Mucosa of rectum (tissue), 2 donors: ENCODE measurements at regions not wholly inside any gene's neighbourhood (a gene's known extent, or its start where the extent isn't known, plus 50 kb on each side); places are given as distances from the start of the nearest gene placed in this dataset.

Experiments
- H3K27ac ChIP-seq, 2 donors: one replicate each; pipeline ENCODE4 v1.7.0; 2013; ENCODE audit warnings: inconsistent platforms in 2 of 2, low read depth in 2 of 2, low read length in 2 of 2
- H3K27me3 ChIP-seq, 2 donors: one replicate each; pipeline ENCODE4 v1.7.0; 2013; ENCODE audit warnings: low read length in 2 of 2; ENCODE audit not compliant: control insufficient read depth in 2 of 2, insufficient read depth in 2 of 2
- H3K36me3 ChIP-seq, 2 donors: one replicate each; pipeline ENCODE4 v1.7.0; 2013; ENCODE audit warnings: low read length in 2 of 2; ENCODE audit not compliant: control insufficient read depth in 2 of 2, insufficient read depth in 2 of 2
- H3K4me1 ChIP-seq, 2 donors: one replicate each; pipeline ENCODE4 v1.7.0; 2013; ENCODE audit warnings: low read length in 2 of 2, mild to moderate bottlenecking in 1 of 2; ENCODE audit not compliant: control insufficient read depth in 2 of 2, insufficient read depth in 2 of 2
- H3K4me3 ChIP-seq, 2 donors: one replicate each; pipeline ENCODE4 v1.7.0; 2013; ENCODE audit warnings: low read length in 2 of 2
- H3K9ac ChIP-seq, 2 donors: one replicate each; pipeline ENCODE4 v1.7.0; 2013; ENCODE audit warnings: low read length in 2 of 2, low read depth in 1 of 2, mild to moderate bottlenecking in 1 of 2
- H3K9me3 ChIP-seq, 2 donors: one replicate each; pipeline ENCODE4 v1.7.0; 2013; ENCODE audit warnings: low read length in 2 of 2; ENCODE audit not compliant: control insufficient read depth in 2 of 2
- donor health status: healthy.
- donor health status: Normal muscosa, but diverticular disease.

- no peaks in the 10 kb centered on the region for H3K4me1 ChIP-seq
- H3K9ac ChIP-seq = no peak overlapping the region
- no peaks in the 10 kb centered on the region for H3K27me3 ChIP-seq
- no peaks in the 10 kb centered on the region for H3K36me3 ChIP-seq
- no peaks in the 10 kb centered on the region for H3K9me3 ChIP-seq
- H3K4me3 ChIP-seq = no peak overlapping the region
- H3K27ac ChIP-seq = no peak overlapping the region
Measured at GRCh38 chr19:28501976-28502375, 711.0 kb downstream of the UQCRFS1 start.

DNA sequence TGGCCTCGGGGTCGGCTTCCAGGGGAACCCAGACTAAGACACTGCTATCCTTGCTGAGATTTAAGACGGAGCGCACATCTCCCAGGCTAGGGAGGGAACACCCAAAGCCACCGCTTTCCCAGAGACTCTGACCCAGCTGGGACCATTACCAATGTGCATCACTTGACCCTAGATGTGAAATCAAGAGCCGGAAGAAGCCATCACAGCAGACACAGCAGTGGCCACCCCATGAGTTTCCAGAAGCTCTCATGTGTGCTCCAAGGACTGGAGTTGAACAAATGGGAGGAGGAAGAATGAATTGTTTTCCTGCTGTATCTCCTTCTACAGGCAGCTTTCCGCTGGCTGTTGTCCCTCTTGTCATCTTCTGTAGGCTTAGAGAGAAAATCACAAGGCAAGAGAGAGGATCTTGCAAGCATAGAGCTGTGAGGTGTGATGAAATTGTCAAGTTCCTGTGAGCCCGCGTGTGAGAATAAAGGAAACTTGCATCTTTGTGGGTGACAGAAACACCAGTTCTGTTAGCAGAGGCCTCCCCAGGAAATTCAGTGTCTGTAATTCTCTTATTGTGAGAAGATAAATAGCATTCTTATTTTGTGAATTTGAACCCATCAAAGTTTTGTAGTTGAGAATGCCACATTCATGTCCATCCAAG lies 711.8 kb downstream of the UQCRFS1 start:
- H3K36me3 ChIP-seq = no peaks in the 10 kb centered on the region
- H3K4me1 ChIP-seq = no peaks in the 10 kb centered on the region
- H3K9ac ChIP-seq = no peak overlapping the region
- H3K27ac ChIP-seq = no peak overlapping the region
- H3K9me3 ChIP-seq = no peaks in the 10 kb centered on the region
- H3K27me3 ChIP-seq = no peaks in the 10 kb centered on the region
- no peak overlapping the region for H3K4me3 ChIP-seq

DNA sequence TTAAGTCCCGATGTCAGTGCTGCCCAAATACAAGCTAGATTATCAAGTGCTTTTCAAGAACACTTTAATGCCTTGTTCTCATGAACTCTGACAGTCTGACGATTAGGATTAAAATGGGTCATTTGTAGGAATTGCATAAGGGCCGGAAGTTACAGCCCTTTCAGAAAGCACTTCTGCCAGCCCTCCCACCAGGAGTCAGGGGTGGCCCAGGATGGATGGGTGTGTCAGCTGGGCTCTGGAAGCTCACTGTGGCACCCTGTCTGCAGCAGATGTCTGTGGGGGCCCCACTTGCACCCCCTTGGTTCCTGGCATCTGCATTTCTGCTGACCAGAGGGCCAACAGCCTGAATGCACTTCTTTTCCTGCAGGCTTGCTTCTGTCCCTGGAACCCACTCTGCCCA lies 712.7 kb downstream of the UQCRFS1 start:
- Histone ChIP-seq H3K27me3 (no peaks in the 10 kb centered on the region), H3K27ac (no peak overlapping the region), H3K4me1 (no peaks in the 10 kb centered on the region), H3K9ac (no peak overlapping the region), H3K4me3 (no peak overlapping the region), H3K36me3 (no peaks in the 10 kb centered on the region), H3K9me3 (no peaks in the 10 kb centered on the region)

- Histone ChIP-seq H3K36me3 (no peaks in the 10 kb centered on the region), H3K9ac (no peak overlapping the region), H3K4me3 (no peak overlapping the region), H3K27ac (no peak overlapping the region), H3K9me3 (no peaks in the 10 kb centered on the region), H3K27me3 (no peaks in the 10 kb centered on the region), H3K4me1 (no peaks in the 10 kb centered on the region)
Measured at GRCh38 chr19:28498404-28498976, 714.5 kb downstream of the UQCRFS1 start.

DNA sequence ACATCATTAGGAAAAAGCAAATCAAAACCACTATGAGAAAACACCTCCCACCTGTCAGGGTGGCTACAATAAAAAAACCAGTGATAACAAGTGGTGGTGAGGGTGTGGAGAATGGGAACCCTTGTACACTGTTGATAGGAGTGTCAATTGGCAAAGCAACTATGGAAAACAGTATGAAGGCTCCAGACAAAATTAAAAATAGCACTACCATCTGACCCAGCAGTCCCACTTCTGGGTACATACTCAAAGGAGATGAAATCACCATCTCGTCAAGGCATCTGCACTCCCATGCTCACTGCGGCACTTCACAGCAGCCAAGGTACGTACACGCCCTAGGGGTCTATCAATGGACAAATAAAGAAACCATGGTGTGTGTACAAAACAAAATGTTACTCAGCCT lies 715.1 kb downstream of the UQCRFS1 start:
- no peak overlapping the region for H3K4me3 ChIP-seq
- no peak overlapping the region for H3K27ac ChIP-seq

DNA sequence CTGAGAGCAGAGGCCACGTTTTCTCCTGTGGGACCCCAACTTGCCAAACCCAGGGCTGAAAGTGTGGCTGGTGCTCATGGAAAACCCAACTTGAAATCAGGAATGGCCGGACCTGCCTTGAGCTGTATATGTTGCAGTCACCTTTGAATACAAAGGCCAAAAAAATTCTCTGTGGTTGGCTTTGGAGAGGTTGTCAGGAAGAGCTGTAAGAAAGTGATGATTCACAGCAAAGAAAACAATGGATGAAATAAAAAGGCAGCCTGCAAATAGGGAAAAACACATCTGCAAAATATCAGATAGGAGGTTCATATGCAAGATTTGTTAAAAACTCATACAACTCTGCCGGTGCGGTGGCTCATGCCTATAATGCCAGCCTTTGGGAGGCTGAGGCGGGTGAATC lies 715.8 kb downstream of the UQCRFS1 start:
- Histone ChIP-seq H3K36me3 (no peaks in the 10 kb centered on the region), H3K27me3 (no peaks in the 10 kb centered on the region), H3K9ac (no peak overlapping the region), H3K4me1 (no peaks in the 10 kb centered on the region), H3K9me3 (no peaks in the 10 kb centered on the region), H3K27ac (no peak overlapping the region), H3K4me3 (no peak overlapping the region)

More for the DNA sequence above, 715.1 kb downstream of the UQCRFS1 start:
- Histone ChIP-seq H3K4me1 (no peaks in the 10 kb centered on the region), H3K27me3 (no peaks in the 10 kb centered on the region), H3K36me3 (no peaks in the 10 kb centered on the region), H3K9ac (no peak overlapping the region), H3K9me3 (no peaks in the 10 kb centered on the region)

GRCh38 chr19:28495046-28495445 lies 717.9 kb downstream of the UQCRFS1 start:
- Histone ChIP-seq H3K9ac (no peak overlapping the region), H3K4me1 (no peaks in the 10 kb centered on the region), H3K27me3 (no peaks in the 10 kb centered on the region), H3K27ac (no peak overlapping the region), H3K9me3 (no peaks in the 10 kb centered on the region), H3K36me3 (no peaks in the 10 kb centered on the region), H3K4me3 (no peak overlapping the region)

DNA sequence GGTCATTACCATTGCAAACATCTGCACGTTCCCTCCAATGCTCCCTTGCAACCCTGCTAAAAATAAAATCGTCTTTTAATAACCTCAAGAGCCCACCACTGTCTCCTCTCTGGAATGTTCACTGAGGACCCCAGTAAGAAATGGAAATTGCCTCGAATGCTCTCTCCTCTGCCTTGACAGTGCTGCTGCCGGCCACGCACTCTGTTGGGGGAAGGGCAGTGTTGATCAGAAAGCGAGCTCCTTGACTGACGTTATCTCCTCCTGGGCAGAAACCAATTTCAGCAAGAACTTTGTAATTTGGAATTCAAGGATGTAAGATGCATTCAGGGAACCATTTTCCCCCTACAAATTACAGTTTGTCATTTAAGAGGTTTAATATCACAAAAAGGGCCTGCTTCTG lies 718.5 kb downstream of the UQCRFS1 start:
- no peaks in the 10 kb centered on the region for H3K4me1 ChIP-seq
- no peak overlapping the region for H3K4me3 ChIP-seq
- H3K9me3 ChIP-seq = no peaks in the 10 kb centered on the region
- no peak overlapping the region for H3K27ac ChIP-seq
- no peaks in the 10 kb centered on the region for H3K36me3 ChIP-seq
- H3K27me3 ChIP-seq = no peaks in the 10 kb centered on the region
- no peak overlapping the region for H3K9ac ChIP-seq

- no peak overlapping the region for H3K9ac ChIP-seq
- no peaks in the 10 kb centered on the region for H3K4me1 ChIP-seq
- H3K27me3 ChIP-seq = no peaks in the 10 kb centered on the region
- H3K27ac ChIP-seq = no peak overlapping the region
- H3K36me3 ChIP-seq = no peaks in the 10 kb centered on the region
- H3K4me3 ChIP-seq = no peak overlapping the region
- no peaks in the 10 kb centered on the region for H3K9me3 ChIP-seq
Measured at GRCh38 chr19:28493884-28494283, 719.1 kb downstream of the UQCRFS1 start.

DNA sequence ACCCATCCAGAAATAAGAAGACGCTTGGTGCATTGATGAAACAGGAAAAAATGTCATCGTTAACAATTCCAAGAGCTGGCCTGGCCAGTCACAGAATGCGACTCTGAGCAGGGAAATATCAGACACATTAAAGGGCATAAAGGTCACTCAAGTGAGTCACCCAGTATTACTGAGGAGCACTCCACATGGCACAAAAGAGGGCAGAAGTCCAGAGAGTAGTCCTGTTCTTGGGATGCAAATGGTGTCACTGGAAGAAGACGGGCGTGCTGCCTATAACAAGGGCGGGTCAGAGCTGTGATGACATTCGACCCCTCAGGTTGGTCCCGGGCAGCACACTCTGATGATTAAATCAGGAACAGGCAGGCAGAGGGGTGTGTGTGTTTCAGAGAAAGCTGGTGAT lies 720.3 kb downstream of the UQCRFS1 start:
- no peaks in the 10 kb centered on the region for H3K9me3 ChIP-seq
- H3K27me3 ChIP-seq = no peaks in the 10 kb centered on the region
- no peak overlapping the region for H3K9ac ChIP-seq
- H3K4me1 ChIP-seq = peaks cover 3 to 7% of the 10 kb centered on the region in 2 donors
- no peaks in the 10 kb centered on the region for H3K36me3 ChIP-seq
- no peak overlapping the region for H3K4me3 ChIP-seq
- H3K27ac ChIP-seq = no peak overlapping the region
